AG09319 (cell line): ENCODE measurements at regions not wholly inside any gene's neighbourhood (a gene's known extent, or its start where the extent isn't known, plus 50 kb on each side); places are given as distances from the start of the nearest gene placed in this dataset.

Experiments used
- DNase-seq: peaks from one replicate; pipeline ENCODE4 v3.0.0-alpha.2; 2010; ENCODE audit warnings: low read depth; ENCODE audit errors: extremely low read depth
- TF ChIP-seq, protein P1 (sequence below): IDR thresholded peaks from 2 replicates; pipeline ENCODE4 v1.5.1; 2011; ENCODE audit warnings: low read depth, mild to moderate bottlenecking, inconsistent platforms, low read length, moderate library complexity

DNA sequence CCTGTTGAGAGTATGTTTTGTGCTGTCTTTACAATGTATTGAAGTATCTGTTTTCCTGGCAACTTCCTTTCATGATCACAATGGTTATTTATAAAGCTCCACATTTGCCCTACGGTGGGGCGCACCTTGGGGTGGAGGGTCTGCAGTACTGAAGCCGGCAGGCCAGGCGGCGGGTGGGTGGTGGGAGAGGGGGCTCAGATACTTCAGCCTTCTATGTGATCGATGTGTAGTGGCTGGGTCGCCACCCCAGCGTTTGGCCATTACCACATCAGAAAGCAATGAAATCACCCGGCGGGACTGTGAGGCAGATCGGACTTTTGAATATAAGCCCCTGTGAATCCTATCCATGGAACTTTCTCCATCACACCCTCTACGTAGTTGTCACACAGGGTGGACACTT is 196.6 kb downstream of the FOXL1 start:
- TF ChIP-seq, protein P1, sequence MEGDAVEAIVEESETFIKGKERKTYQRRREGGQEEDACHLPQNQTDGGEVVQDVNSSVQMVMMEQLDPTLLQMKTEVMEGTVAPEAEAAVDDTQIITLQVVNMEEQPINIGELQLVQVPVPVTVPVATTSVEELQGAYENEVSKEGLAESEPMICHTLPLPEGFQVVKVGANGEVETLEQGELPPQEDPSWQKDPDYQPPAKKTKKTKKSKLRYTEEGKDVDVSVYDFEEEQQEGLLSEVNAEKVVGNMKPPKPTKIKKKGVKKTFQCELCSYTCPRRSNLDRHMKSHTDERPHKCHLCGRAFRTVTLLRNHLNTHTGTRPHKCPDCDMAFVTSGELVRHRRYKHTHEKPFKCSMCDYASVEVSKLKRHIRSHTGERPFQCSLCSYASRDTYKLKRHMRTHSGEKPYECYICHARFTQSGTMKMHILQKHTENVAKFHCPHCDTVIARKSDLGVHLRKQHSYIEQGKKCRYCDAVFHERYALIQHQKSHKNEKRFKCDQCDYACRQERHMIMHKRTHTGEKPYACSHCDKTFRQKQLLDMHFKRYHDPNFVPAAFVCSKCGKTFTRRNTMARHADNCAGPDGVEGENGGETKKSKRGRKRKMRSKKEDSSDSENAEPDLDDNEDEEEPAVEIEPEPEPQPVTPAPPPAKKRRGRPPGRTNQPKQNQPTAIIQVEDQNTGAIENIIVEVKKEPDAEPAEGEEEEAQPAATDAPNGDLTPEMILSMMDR, result no peak
- no peak for DNase-seq

DNA sequence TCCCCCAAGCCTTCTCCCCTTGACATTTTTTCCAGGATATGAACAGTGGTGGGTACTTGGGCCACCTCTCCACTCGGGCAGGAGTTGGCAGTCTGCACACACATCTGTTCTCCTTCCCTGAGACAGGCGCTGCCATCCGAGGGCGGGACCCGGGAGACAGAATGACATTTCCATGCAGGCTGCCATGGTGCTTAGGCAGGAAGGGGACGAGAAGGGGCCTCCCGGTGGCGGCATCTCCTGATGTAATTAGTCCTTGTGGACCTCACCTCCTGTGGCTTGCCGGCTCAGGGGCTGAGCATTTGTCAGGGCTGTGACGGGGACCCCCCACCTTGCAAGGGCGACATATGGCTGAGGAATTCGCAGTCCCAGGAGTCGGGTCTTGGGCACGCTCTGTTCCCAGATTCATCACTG is 197.2 kb downstream of the FOXL1 start:
- no peak for DNase-seq
- TF ChIP-seq, protein P1, result no peak

DNA sequence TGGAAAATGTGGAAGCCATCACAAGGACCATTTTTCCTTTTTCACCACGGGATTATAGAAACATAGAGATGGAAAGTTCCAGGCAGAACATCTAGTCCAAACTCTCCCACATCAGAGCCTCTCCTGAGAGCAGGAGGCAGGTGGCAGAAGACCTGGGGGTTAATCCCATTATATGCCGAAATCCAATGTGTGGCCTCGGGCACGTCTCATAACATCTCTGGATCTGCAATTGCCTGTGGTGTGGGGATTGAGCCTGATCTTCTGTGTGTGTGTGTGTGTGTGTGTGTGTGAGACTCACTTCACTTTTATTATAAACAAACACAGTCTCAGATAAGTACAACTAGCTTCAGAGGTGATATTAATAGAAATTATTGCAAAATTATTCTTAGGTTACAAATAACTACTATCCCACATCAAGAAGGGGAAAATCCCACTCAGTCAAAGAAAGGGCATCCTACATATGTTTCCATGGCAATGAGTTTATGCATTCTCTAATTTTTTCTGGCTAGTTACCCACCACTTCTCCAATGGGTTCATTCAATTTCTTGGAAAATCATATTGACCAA is 199.1 kb downstream of the FOXL1 start:
- TF ChIP-seq, protein P1, result no peak
- DNase-seq, result no peak

DNA sequence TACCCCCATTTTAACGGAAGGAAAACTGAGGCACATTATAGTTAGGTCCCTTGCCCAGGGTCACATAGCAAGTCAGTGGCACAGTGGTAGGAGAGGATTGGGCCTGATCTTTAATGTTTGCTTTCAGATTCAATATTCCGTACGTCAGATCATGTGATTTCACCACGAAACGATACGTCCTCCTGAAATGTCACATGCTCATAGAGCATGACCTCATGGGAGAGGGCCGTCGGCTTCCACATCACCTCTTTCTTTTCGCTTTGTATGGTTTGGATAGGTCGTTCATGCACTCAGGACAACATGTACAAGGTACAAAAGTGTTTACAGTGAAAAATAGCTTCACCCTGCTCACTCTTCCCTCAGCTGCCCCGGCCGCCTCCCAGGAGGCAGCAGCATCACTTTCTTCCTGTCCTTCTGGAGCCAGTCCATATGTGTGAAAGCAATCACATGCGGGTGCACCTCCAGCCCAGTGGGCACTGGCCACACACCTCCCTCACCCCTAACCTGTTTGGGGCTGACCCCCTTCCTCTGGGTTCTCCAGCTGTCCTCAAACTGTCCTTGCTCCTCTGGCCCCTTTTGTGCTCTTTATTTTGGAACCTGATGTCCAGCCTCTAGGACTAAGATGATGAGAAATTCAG is 199.9 kb downstream of the FOXL1 start:
- TF ChIP-seq, protein P1, result no peak
- no peak for DNase-seq

DNA sequence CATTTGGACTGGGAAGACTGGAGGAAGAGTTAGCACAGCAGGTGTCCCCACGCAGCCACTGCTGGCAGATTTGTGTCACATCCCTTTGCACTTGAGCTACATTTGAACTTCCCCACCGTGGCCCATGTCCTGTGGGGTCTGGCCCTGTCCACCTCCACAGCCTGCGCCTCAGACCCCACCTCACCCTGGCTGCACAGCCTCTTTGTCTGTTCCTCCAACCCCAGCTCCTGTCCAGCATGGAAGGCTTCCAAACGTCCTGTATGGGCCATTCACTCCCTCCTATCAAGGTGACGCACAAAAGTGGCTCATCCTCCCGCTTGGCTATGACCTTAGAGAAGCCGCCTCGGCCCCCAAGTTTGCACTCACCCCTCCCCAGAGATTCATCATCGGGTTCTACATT is 200.6 kb downstream of the FOXL1 start:
- TF ChIP-seq, protein P1, result no peak
- DNase-seq, result no peak

DNA sequence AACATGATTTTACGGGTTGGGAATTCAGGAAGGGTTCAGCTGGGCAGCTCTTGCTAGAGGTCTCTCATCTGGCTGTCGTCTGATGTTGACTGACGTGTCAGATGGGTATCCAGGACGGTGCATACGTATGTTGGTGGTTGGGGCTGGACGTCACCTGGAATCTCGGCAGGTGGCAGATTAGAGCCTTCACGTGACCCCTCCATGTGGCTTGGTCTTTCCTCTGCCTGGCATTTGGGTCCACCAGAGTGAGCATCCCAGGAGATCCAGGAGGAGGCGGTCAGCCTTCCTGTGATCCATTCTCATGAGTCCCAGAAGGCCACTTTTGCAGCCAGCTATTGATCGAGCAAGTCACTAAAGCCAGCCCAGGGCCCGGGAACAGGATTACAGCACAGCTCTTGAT is 202.7 kb downstream of the FOXL1 start:
- TF ChIP-seq, protein P1, result no peak
- DNase-seq, result no peak

DNA sequence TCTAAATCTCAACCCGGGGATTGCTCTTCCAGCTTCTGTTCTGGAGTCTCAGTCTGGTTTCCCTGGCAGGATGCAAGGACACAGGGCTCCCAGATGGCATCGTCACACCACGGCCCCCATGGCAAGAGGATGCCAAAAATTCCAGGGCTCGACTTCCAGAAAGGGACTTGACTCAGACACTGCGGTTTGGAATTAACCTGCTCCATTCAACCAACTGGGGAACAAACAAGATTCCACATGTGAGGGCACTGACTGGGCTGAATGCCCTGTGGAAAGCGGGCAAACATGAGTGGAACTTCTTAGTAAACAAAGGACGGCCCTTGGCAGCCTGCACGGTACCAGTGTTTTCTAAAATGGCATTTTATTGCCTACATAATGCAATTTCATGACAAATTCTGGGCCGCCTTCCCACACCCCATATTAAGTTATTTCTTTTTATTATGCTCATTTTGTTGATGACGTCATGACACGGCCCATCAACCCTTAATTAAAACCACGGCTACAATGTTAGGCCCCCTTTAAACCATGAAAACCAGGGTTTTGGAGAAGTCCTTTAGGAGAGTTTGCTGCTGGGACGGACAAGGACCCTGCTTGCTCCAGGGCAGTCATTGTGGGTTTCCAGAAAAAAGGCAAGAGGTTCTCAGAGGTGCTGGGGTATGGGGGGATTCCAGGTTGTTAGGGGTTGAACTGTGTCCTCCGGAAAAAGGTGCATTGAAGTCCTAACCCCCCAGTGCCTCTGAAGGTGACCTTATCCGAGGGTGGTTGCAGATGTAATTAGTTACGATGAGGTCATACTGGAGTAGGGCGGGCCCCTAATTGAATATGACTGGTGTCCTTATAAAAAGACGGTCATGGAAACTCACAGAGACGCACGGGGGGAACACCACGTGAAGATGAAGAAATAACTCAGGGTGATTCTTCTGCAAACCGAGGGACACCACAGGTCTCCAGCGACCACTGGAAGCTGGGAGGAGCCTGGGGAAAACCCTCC is 205.6 kb downstream of the FOXL1 start:
- DNase-seq, result no peak
- TF ChIP-seq, protein P1, result no peak
